HEK293 (cell line): ENCODE measurements at regions not wholly inside any gene's neighbourhood (a gene's known extent, or its start where the extent isn't known, plus 50 kb on each side); places are given as distances from the start of the nearest gene placed in this dataset.
"Not testable (repeated sequence)": the region's sequence is repeated elsewhere in the genome, so short reads cannot be mapped to it uniquely, and the experiment has no call there.

ENCODE experiments used
- CTCF ChIA-PET: fragments of 350-600 bp; formaldehyde crosslinking; extraction: SDS; loops from one replicate; lab custom pipeline; 2021; ENCODE audit warnings: antibody characterized with exemption; lab: Yijun Ruan, JAX
- POLR2A ChIA-PET: fragments of 300-600 bp; formaldehyde crosslinking; extraction: SDS; loops from one replicate; lab custom pipeline; 2020; ENCODE audit warnings: antibody characterized with exemption, inconsistent platforms; lab: Yijun Ruan, JAX
- H3K27ac ChIP-seq: fragments of 200-500 bp; sonication (Bioruptor generic); 2 replicates; pipeline ENCODE4 v1.5.1; 2014; ENCODE audit warnings: low read depth, low read length, control low read depth, inconsistent platforms; ENCODE audit errors: extremely low read depth
- H3K36me3 ChIP-seq, 2 experiments: fragments of 200-500 bp in 1 of 2; sonication (Bioruptor generic) in 1 of 2; 1 replicate in 1 of 2; 2 replicates in 1 of 2; pipeline ENCODE4 v1.5.1; 2014 to 2017; ENCODE audit warnings: inconsistent platforms in 2 of 2, low read length in 2 of 2; ENCODE audit not compliant: control insufficient read depth in 2 of 2, insufficient read depth in 1 of 2
- H3K4me1 ChIP-seq: fragments of 200-500 bp; sonication (Bioruptor generic); 2 replicates; pipeline ENCODE4 v1.5.1; 2014; ENCODE audit warnings: mild to moderate bottlenecking, low read length, inconsistent platforms; ENCODE audit not compliant: control insufficient read depth, insufficient read depth
- H3K4me3 ChIP-seq: 2 replicates; pipeline ENCODE4 v1.5.1; 2011; ENCODE audit warnings: low read depth, mild to moderate bottlenecking, control low read depth, low read length, moderate library complexity
- H3K9me3 ChIP-seq: fragments of 200-500 bp; sonication (Bioruptor generic); 2 replicates; pipeline ENCODE4 v1.5.1; 2014; ENCODE audit warnings: low read depth, low read length, inconsistent platforms; ENCODE audit not compliant: control insufficient read depth, insufficient read depth
- BCL11B ChIP-seq: fragments of 450-650 bp; formaldehyde crosslinking; IDR thresholded peaks from 2 replicates; pipeline ENCODE4 v1.5.1; 2016; ENCODE audit warnings: low read depth, missing biosample characterization, missing genetic modification characterization
- KLF10 ChIP-seq: fragments of 450-650 bp; IDR thresholded peaks from 2 replicates; pipeline ENCODE4 v1.5.1; 2018; ENCODE audit warnings: missing biosample characterization, mild to moderate bottlenecking, missing genetic modification characterization
- SALL2 ChIP-seq: fragments of 450-650 bp; formaldehyde crosslinking; IDR thresholded peaks from 2 replicates; pipeline ENCODE4 v1.5.0; 2017; ENCODE audit warnings: missing biosample characterization, mild to moderate bottlenecking, missing genetic modification characterization, borderline replicate concordance
- SP2 ChIP-seq: fragments of 450-650 bp; formaldehyde crosslinking; IDR thresholded peaks from 2 replicates; pipeline ENCODE4 v1.5.1; 2016; ENCODE audit warnings: missing biosample characterization, missing genetic modification characterization
- SP3 ChIP-seq: fragments of 450-650 bp; formaldehyde crosslinking; IDR thresholded peaks from 2 replicates; pipeline ENCODE4 v1.5.1; 2016; ENCODE audit warnings: missing biosample characterization, missing genetic modification characterization
- TCF7L2 ChIP-seq: IDR thresholded peaks from 2 replicates; pipeline ENCODE4 v1.6.1; 2011; ENCODE audit warnings: low read depth, mild to moderate bottlenecking, inconsistent platforms, low read length, moderate library complexity, borderline replicate concordance
- WT1 ChIP-seq: fragments of 450-650 bp; formaldehyde crosslinking; IDR thresholded peaks from 2 replicates; pipeline ENCODE4 v1.5.1; 2016; ENCODE audit warnings: missing biosample characterization, missing genetic modification characterization
- YY2 ChIP-seq: fragments of 450-650 bp; formaldehyde crosslinking; IDR thresholded peaks from 2 replicates; pipeline ENCODE4 v1.5.1; 2016; ENCODE audit warnings: missing biosample characterization, missing genetic modification characterization
- ZBTB7A ChIP-seq: fragments of 450-650 bp; formaldehyde crosslinking; IDR thresholded peaks from 2 replicates; pipeline ENCODE4 v1.5.1; 2016; ENCODE audit warnings: low read depth, missing biosample characterization, missing genetic modification characterization
- ZIC2 ChIP-seq: fragments of 450-650 bp; formaldehyde crosslinking; IDR thresholded peaks from 2 replicates; pipeline ENCODE4 v1.5.1; 2016; ENCODE audit warnings: missing biosample characterization, missing genetic modification characterization
- ZNF121 ChIP-seq: fragments of 450-650 bp; formaldehyde crosslinking; IDR thresholded peaks from 2 replicates; pipeline ENCODE4 v1.5.1; 2016; ENCODE audit warnings: missing biosample characterization, missing genetic modification characterization
- ZNF157 ChIP-seq: fragments of 450-650 bp; formaldehyde crosslinking; IDR thresholded peaks from 2 replicates; pipeline ENCODE4 v1.5.1; 2016; ENCODE audit warnings: missing biosample characterization, missing genetic modification characterization
- ZNF174 ChIP-seq: fragments of 450-650 bp; formaldehyde crosslinking; IDR thresholded peaks from 2 replicates; pipeline ENCODE4 v1.5.0; 2017; ENCODE audit warnings: missing biosample characterization, mild to moderate bottlenecking, missing genetic modification characterization
- ZNF214 ChIP-seq: fragments of 450-650 bp; formaldehyde crosslinking; IDR thresholded peaks from 2 replicates; pipeline ENCODE4 v1.5.1; 2017; ENCODE audit warnings: missing biosample characterization, mild to moderate bottlenecking, missing genetic modification characterization, borderline replicate concordance
- ZNF266 ChIP-seq: fragments of 450-650 bp; formaldehyde crosslinking; IDR thresholded peaks from 2 replicates; pipeline ENCODE4 v1.5.1; 2016; ENCODE audit warnings: missing biosample characterization, missing genetic modification characterization, low read depth
- ZNF311 ChIP-seq: fragments of 450-650 bp; formaldehyde crosslinking; IDR thresholded peaks from 2 replicates; pipeline ENCODE4 v1.5.1; 2017; ENCODE audit warnings: missing biosample characterization, missing genetic modification characterization, borderline replicate concordance
- ZNF366 ChIP-seq: fragments of 450-650 bp; formaldehyde crosslinking; conservative IDR thresholded peaks from 2 replicates; pipeline ENCODE4 v1.5.1; 2016; ENCODE audit warnings: missing biosample characterization, missing genetic modification characterization
- ZNF423 ChIP-seq: fragments of 450-650 bp; formaldehyde crosslinking; IDR thresholded peaks from 2 replicates; pipeline ENCODE4 v1.5.1; 2016; ENCODE audit warnings: missing biosample characterization, missing genetic modification characterization
- ZNF544 ChIP-seq: fragments of 450-650 bp; formaldehyde crosslinking; IDR thresholded peaks from 2 replicates; pipeline ENCODE4 v1.5.0; 2017; ENCODE audit warnings: missing biosample characterization, missing genetic modification characterization
- ZNF610 ChIP-seq: fragments of 450-650 bp; formaldehyde crosslinking; IDR thresholded peaks from 2 replicates; pipeline ENCODE4 v1.5.1; 2016; ENCODE audit warnings: missing biosample characterization, missing genetic modification characterization, borderline replicate concordance
- ZNF707 ChIP-seq: fragments of 450-650 bp; formaldehyde crosslinking; IDR thresholded peaks from 2 replicates; pipeline ENCODE4 v1.5.1; 2016; ENCODE audit warnings: missing biosample characterization, missing genetic modification characterization
- ZNF76 ChIP-seq: fragments of 450-650 bp; formaldehyde crosslinking; IDR thresholded peaks from 2 replicates; pipeline ENCODE4; 2016; ENCODE audit warnings: low read depth, missing biosample characterization, missing genetic modification characterization, borderline replicate concordance
- ZNF777 ChIP-seq: fragments of 450-650 bp; formaldehyde crosslinking; IDR thresholded peaks from 2 replicates; pipeline ENCODE4 v1.5.1; 2017; ENCODE audit warnings: missing biosample characterization, missing genetic modification characterization, borderline replicate concordance
- ZNF791 ChIP-seq: fragments of 450-650 bp; formaldehyde crosslinking; IDR thresholded peaks from 2 replicates; pipeline ENCODE4 v1.5.1; 2016; ENCODE audit warnings: missing biosample characterization, missing genetic modification characterization
- ZSCAN16 ChIP-seq: fragments of 450-650 bp; formaldehyde crosslinking; IDR thresholded peaks from 2 replicates; pipeline ENCODE4 v1.5.1; 2016; ENCODE audit warnings: missing biosample characterization, missing genetic modification characterization
- ZSCAN23 ChIP-seq: fragments of 450-650 bp; formaldehyde crosslinking; IDR thresholded peaks from 2 replicates; pipeline ENCODE4 v1.5.1; 2016; ENCODE audit warnings: missing biosample characterization, missing genetic modification characterization
- ZXDB ChIP-seq: fragments of 450-650 bp; formaldehyde crosslinking; IDR thresholded peaks from 2 replicates; pipeline ENCODE4 v1.5.1; 2016; ENCODE audit warnings: missing biosample characterization, missing genetic modification characterization
- TF ChIP-seq, protein P1 (sequence below): fragments of 450-650 bp; formaldehyde crosslinking; IDR thresholded peaks from 2 replicates; pipeline ENCODE4 v1.5.1; 2016; ENCODE audit warnings: missing biosample characterization, missing genetic modification characterization
- TF ChIP-seq, protein P2 (sequence below): fragments of 450-650 bp; IDR thresholded peaks from 2 replicates; pipeline ENCODE4 v1.5.1; 2018; ENCODE audit warnings: missing biosample characterization, missing genetic modification characterization

DNA sequence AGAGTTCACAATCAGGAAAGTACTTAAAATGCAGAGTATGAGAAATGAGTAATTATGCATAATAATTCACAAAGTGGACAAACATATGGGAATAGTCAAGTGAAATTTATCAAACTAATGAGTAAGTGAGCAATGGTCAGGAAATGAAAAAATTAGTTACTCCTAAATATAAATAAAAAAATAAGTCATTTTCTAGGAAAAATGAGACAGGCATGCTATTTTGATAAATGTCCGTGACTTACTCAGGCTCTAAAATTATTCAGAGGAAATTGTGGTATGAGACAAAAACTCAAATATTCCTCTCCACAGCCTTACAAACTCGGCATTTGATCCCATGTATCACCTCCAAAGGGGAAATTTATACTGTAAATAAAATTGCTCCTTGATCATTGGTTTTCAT is 181.2 kb downstream of the COX18 start (continued):
- TF ChIP-seq ZNF544 (tag by site-specific recombination) (no peak), ZSCAN16 (tag by site-specific recombination) (no peak), ZNF214 (tag by site-specific recombination) (no peak), ZNF157 (tag by site-specific recombination) (no peak), SP2 (tag by site-specific recombination) (no peak)
- TF ChIP-seq, all 188 proteins: peak for 0

DNA sequence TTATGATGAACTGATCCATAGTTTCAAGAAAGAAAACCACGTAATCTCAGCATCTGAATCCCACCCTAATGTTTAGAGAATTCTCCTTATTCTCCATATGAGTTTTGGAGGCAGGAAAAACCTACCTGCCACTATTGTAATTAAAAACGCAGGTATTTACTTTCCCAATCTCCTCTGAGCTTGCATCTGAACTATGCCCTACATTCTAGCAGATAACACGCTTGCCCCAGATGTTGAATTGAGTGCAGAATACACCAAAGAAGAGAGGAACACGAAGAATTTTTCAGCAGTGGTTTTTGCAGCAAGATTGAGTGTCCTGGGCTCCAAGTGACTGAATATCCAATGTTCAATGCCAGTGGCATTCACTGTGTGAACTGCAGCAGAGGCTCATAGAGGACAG is 182.4 kb downstream of the COX18 start:
- H3K27ac ChIP-seq: no peak overlapping the region
- no peak overlapping the region for H3K4me3 ChIP-seq
- no peaks in the 10 kb centered on the region for H3K4me1 ChIP-seq
- no peaks in the 10 kb centered on the region for H3K36me3 ChIP-seq
- ChIA-PET CTCF (interaction anchor here (0.7 kb wide), 1 partner anchor 8 kb away, joined by 4 read pairs; no protein-coding TSS in a partner anchor), POLR2A (no interaction called here)
- no peaks in the 10 kb centered on the region for H3K9me3 ChIP-seq
- TF ChIP-seq ZBTB7A (tag by site-specific recombination) (no peak), TCF7L2 (no peak), SALL2 (tag by site-specific recombination) (no peak), SP2 (tag by site-specific recombination) (no peak), ZNF311 (tag by site-specific recombination) (no peak), ZXDB (no peak), ZIC2 (no peak)

DNA sequence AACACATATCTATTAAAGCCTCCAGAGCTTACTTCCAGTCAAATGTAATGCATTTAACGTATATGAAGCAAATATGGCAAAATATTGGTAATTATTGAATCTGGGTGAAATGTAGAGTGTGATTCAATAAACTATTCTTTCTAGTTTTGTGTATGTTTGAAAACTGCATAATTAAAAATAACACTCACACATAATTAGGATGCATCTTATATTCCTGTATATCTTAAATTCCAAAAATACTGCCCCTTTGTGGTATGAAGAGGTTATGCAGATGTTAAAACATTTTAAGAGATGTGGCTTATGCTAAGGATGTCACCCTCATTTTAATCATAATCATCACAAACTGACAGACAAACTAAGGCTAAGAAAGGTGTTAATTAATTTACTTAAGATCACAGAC is 182.9 kb downstream of the COX18 start:
- H3K4me3 ChIP-seq: no peak overlapping the region
- no peaks in the 10 kb centered on the region for H3K4me1 ChIP-seq
- TF ChIP-seq, protein P1, sequence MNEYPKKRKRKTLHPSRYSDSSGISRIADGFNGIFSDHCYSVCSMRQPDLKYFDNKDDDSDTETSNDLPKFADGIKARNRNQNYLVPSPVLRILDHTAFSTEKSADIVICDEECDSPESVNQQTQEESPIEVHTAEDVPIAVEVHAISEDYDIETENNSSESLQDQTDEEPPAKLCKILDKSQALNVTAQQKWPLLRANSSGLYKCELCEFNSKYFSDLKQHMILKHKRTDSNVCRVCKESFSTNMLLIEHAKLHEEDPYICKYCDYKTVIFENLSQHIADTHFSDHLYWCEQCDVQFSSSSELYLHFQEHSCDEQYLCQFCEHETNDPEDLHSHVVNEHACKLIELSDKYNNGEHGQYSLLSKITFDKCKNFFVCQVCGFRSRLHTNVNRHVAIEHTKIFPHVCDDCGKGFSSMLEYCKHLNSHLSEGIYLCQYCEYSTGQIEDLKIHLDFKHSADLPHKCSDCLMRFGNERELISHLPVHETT (tag by site-specific recombination): no peak
- TF ChIP-seq WT1 (tag by site-specific recombination) (no peak), ZNF791 (no peak), ZNF423 (no peak), ZNF777 (tag by site-specific recombination) (no peak), SP3 (no peak), ZNF121 (no peak), ZNF707 (tag by site-specific recombination) (no peak), KLF10 (tag by site-specific recombination) (no peak), ZNF76 (no peak), ZNF366 (no peak), ZSCAN23 (no peak), YY2 (tag by site-specific recombination) (no peak), ZNF610 (no peak), BCL11B (tag by site-specific recombination) (no peak), ZNF266 (tag by site-specific recombination) (no peak), ZNF174 (no peak)
- TF ChIP-seq, protein P2, sequence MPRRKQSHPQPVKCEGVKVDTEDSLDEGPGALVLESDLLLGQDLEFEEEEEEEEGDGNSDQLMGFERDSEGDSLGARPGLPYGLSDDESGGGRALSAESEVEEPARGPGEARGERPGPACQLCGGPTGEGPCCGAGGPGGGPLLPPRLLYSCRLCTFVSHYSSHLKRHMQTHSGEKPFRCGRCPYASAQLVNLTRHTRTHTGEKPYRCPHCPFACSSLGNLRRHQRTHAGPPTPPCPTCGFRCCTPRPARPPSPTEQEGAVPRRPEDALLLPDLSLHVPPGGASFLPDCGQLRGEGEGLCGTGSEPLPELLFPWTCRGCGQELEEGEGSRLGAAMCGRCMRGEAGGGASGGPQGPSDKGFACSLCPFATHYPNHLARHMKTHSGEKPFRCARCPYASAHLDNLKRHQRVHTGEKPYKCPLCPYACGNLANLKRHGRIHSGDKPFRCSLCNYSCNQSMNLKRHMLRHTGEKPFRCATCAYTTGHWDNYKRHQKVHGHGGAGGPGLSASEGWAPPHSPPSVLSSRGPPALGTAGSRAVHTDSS (tag by site-specific recombination): no peak
- POLR2A ChIA-PET: no interaction called here
- no peak overlapping the region for H3K27ac ChIP-seq
- no peaks in the 10 kb centered on the region for H3K36me3 ChIP-seq
- CTCF ChIA-PET: interaction anchor here (0.7 to 0.8 kb wide), 2 partner anchors 40 to 107 kb away, joined by 3 read pairs; no protein-coding TSS in a partner anchor
- no peaks in the 10 kb centered on the region for H3K9me3 ChIP-seq

DNA sequence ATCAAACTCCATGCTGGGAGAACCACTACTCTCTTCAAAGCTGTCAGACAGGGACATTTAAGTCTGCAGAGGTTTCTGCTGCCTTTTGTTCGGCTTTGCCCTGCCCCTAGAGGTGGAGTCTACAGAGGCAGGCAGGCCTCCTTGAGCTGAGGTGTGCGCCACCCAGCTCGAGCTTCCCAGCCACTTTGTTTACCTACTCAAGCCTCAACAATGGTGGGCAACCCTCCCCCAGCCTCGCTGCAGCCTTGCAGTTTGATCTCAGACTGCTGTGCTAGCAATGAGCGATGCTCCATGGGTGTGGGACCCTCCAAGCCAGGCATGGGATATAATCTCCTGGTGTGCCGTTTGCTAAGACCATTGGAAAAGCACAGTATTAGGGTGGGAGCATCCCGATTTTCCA is 185.3 kb downstream of the COX18 start:
- POLR2A ChIA-PET, H3K4me1 ChIP-seq, H3K4me3 ChIP-seq, H3K27ac ChIP-seq, CTCF ChIA-PET, H3K9me3 ChIP-seq, H3K36me3 ChIP-seq: not testable (repeated sequence)
